Cortex of kidney (tissue), 1 donor: ENCODE measurements at regions not wholly inside any gene's neighbourhood (a gene's known extent, or its start where the extent isn't known, plus 50 kb on each side); places are given as distances from the start of the nearest gene placed in this dataset.

Experiments
- DNase-seq: peaks from one replicate; lab custom pipeline; 2025; lab: John Stamatoyannopoulos, UW

DNA sequence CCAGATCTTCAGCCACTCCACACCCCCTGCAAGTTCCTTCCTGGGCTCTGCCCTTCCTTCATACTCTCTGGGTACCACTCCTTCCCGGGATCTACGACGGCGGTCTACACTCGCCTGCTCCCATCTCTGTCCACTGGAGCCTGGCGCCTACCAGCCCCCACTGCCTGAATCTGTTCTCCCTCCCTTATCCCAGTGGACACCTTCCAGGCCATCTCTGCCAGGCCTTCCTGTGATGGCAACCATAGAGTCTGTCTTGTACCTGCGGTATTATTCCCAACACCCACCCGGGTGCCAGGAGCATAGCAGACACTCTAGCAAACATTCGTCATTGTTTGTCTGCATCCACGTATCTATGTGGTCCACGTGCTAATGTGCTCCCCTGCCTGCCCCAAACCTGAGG lies 140.9 kb downstream of the ZFP36L2 start:
- no peak for DNase-seq

DNA sequence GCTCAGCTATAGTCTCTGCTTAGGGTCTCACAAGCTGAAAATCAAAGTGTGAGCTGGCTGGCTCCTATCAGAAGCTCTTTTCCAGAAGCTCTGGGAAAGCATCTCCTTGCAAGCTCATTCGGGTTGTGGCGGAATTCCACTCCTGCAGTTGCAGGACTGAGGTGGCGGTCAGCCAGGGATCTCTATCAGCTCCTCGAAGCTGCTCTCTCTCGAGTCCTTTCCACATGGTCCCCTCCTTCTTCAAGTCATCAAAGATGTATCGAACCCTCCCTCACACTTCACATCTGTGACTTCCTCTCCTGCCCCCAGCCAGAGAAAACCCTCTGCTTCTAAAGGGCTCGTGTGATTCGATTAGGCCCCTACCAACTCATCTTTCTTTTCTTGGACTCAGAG lies 141.7 kb downstream of the ZFP36L2 start:
- DNase-seq = no peak

DNA sequence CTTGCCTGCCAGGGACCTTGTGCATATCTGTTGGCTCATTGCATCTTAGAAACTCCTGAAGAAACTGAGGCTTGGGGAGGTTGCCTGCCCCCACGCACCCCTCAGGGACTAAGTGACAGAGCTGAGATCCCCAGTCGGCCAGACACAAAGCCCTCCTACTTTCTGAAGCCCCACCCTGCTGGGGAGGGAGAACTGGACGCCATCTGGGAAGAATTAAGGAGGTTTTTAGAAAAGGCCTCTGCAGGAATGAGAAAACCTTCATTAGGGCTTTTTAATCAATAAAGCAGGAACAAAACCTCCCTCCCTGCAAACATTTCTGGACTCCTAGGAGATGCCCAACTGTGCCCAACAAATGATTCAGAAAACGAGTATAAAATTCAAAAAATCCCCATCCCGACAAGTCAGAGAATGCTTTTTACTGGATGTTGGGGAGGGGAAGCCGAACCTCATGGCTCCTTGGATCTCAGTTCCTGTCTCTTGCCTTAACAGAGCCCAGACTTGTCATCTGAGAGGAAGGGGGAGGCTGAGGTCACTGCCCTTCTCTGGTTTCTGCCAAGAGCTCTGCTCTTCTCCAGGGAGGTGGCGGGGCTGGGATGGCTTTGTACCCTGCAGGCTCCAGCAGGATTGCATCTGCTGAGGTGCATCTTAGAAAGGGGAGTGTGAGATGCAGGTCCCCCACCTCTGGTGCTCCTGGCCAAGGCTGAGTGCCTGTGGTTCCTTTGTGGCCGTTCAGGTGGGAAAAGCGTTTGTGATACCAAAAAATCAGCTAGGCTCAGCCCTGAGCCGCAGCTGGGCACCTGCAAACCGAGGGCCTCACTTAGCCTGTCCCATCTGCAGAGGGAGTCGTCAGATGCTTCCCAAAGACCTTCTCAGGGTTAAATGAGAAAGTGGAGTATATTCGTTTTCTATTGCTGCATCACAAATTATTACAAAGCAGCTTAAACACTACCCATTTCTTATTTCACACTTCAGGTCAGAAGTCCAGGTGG lies 142.4 kb downstream of the ZFP36L2 start:
- DNase-seq = no peak

DNA sequence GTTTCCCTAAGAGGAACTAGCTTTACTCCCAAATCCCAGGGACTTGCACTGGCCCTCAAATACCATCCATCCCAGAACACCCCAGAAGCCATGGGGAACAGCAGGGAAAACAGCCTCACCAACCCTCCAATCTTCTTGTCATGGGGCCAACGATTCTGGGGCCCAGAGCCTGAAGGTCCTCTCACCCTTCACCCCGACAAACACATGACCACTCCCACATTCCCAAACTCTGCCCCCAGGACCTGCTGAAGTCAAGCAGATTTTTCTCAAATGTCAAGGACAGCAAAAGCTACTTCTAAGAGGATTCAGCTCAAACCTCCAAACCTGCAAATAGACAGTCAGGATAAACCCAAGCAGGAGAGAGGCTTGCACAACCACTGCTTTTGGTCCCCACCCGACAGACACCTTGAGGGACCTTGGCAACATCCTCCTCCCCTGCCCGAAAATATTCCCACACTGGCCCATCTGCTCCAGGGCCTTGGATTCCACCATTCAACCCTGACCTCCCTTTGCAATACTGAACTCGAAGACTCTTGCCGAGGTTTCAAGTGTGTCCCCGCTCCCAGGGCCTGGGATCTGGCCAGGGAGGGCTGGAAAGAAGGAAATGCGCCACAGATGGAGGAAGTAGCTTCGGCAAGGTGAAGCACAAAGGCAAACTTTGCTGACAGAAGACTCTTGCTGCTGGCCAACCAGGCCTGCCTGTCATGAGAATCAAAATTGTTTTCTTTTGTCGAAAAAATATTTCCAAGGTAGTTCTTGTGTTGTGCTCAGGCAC lies 143.3 kb downstream of the ZFP36L2 start:
- no peak for DNase-seq

DNA sequence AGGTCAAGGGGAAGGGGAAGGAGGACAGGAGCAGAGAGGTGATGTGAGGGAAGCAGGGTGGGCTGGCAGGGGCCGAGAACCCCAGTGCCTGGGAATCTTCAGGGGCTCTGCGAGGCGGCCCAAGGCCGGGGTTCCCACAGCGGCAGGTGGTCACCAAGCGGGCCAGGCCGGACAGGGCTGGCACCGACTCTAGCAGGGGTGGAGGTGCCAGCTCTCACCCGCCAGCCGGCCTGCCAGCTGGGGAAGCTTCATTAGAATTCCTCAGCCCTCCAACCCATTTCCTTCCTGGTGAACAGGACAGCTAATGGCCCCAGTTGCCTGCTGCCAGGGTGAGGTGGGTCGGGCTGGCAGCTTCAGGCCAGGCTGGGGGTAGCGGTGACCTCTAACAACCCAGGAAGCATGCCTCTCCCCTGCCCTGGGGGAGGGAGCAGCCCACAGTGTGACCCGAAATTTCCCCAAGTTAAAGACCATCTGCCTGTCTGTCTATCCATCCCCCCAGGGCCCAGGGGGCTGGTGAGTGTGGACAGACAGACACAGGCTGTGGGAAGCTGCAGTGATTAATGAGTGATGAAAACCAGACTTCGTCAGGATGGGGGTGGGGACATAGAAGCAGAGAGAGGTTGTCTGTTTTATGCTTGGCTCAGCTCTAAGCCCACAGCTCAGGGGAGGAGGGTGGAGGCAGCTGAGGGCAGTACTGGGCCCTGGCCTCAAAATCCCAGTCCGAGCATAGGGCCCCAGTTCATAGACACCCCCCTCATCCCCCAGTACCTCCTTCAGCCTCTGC lies 144.1 kb downstream of the ZFP36L2 start:
- no peak for DNase-seq

DNA sequence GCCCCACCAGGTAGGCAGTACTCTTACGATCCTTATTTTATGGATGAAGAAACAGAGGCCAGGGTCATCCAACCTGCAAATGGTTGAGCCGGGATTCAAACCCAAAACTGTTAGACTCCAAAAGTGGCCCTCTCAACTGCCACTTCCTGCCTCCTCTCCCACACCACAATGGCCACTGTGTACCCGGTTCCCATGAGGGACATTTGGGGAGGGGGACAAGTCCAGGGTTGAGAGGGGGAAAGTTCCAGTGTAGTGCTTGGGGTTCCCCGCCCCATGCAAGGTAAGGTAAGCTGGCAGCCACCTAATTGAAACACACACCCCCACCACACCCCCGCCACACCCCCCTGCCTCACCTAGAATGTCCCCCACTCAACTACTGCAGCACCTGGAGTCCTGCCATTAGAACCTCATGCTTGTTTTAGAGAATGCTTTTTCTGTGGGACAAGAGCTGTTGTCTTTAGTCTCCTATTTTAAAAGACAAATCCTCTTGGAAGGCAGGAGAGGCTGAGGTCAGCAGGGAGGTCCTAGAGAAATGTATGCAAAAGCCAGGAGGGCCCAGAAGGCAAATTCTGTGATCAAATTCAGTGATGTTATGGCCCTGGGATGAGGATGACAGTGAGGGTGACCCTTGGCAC lies 145.2 kb downstream of the ZFP36L2 start:
- DNase-seq = no peak

DNA sequence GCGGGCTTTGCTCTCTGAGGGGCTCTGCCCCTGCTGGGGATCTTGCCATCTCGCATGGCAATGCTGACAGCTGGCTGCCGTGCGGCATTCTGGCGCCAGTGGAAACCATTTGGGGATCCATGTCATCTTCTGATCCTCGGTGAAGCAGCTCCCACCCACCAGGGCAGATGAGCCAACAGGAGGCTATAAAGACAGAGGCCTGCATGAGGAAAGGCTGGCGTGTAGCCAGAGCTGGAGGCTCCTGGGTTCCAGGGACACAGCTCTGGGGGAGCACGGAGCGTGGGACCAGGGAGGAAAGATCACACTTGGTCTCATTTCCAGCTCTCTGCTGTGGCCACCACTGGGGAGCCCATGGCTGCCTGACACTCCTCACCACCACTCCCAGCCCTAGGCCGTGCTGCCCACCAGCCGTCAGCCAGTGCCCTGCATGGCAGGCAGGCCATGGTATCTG lies 145.8 kb downstream of the ZFP36L2 start:
- no peak for DNase-seq

DNA sequence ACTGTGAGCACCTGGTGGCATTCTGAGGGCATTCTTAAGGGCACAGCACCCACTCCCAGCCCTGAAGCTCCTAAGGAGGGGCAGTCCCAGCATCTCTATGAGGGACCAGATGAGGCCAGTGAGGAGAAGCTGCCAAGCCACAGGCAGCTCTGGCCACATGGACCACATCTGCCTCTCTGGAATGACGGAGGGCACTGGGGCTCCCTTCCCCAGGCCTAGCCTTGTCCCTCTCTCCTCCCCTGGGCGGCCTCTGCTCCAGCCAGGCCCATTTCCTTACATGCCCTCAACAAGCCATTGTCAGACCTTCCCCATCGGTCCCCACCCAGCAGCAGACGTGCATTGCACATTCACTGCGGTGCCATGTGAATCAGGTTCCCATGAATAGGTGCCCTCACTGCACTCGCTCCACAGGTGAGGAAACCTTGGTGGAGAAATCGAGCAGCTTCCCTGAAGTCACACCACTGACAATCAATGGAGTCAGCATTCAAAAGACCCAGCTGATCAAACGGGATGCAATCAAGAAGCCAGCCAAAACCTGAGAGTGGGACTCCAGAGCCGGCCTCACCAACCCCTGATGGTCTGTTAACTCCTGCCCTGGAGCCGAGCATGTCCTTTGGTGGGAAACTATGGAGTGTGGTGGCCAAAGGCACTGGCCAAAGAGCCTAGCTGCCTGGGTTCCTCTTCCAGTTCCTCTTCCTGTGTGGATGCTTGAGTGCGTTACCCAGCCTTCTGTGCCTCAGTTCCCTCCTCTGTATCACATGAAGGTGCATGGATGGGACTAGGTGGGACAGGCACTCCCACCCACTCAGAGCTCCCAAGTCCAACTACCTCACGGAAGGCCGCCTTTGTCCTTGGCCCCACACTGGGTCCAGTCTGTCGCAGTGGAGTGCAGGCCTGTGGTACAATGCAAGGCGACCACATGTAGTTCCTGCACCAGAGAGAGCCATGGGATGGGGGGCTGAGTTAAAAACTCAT lies 147.3 kb downstream of the ZFP36L2 start:
- no peak for DNase-seq

DNA sequence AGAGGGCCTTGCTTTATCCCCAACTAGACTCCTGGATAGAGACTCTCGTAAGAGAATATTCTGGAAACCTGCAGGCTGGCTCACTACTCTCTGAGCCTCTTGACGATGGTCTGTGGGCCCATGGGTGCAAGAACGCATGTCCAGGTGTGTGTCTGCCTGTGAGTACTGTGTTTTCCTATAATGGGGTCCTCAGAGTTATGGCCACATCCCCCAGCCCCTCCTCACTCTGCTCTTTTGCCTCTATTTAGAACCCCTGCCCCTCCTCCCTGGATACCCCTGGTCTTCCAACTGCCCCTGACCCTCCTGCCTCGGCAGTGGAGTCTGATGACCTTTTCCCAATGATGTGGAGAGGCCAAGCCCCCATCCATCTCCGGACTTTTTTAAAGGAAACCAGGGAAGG lies 148.1 kb downstream of the ZFP36L2 start:
- no peak for DNase-seq

DNA sequence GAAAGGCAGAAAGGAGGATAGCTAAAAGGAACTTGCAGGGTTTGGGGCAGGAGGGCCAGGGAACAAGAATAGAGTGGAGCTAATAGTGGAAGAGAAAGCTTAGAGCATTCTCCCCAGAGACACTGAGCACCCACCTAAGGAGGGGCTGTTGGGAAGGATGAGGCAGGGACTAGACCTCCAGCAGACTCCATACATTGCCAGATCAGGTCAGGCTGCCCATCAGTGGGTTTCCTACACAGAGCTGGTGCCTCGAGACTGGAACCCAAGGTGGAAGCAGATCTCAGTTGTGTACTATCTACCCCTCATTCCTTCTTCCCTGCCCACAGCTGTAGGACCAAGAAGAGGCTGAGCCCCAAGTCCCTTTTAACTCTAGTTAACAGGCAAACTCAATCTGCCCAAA lies 148.5 kb downstream of the ZFP36L2 start:
- no peak for DNase-seq

DNA sequence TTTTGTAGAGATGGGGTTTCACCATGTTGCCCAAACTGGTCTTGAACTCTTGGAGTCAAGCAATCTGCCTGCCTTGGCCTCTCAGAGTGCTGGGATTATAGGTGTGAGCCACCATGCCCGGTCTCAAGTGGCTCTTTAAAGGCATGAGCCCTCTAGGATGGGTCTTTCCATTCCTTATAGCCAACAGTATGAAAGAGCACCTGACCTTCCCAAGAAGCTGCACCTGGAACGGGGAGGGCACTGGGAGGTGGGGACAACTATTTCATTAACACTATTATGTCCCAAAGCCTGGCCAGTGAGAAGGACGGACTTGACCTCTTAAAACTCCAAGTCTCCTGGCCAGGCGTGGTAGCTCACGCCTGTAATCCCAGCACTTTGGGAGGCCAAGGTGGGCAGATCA lies 149.7 kb downstream of the ZFP36L2 start:
- no peak for DNase-seq

DNA sequence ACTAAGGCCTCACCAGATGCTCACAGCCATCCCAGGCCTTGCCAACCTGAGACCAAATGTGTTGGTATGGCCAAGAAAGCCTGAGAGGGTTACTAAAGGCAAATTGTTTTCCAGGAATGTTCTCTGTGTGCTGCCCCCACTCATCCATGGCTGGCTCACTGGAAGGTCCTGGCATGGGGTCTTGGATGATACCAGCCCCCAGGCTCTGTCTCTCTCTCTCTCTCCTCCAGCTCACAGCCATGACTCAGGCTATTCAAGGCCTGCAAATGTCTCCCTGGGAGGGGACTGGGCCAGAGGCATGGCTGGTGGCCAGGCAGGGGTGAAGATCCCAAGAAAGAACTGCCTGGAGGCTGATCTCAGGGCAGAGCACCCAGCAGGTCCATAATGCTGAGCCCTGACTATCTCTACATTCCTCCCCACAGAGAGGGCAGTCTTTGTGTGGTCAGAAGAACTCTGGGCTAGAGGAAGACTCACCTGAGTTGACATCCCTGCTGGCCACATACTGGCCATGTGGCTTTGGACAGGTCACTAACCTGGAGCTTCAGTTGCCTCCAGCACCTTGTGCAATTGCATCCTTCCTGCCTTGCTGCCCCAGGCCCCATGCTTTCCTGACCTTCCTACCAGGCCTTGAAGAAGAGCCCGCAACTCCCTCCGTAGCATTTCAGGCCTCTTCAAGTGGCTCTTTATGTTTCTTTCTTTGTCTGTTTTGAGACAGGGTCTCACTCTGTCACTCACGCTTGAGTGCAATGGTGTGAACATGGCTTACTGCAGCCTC lies 150.4 kb downstream of the ZFP36L2 start:
- DNase-seq = no peak

DNA sequence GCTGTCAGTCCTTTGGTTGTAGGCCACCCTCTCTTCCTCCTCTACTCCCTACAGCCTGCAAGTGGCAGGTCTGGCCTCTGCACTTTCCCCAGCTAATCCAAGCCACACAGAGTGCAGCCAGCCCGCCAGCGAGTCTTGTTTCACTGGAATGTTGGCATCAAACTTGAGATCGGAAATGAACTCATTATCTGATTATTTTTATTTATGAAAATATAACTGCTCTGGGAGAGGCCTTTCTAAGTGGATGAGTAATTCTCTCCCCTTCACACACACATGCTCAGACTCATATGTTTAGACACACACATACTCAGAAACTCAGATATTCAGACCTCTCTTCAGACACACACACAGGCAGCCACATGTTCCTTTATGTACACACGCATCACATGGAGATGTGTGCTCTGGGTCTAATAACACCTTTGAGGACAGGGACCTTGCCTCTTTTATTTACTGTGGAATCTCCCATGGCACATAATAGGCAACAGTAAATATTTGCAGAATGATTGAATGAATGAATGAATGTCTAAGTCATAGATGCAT lies 151.3 kb downstream of the ZFP36L2 start:
- DNase-seq = no peak

DNA sequence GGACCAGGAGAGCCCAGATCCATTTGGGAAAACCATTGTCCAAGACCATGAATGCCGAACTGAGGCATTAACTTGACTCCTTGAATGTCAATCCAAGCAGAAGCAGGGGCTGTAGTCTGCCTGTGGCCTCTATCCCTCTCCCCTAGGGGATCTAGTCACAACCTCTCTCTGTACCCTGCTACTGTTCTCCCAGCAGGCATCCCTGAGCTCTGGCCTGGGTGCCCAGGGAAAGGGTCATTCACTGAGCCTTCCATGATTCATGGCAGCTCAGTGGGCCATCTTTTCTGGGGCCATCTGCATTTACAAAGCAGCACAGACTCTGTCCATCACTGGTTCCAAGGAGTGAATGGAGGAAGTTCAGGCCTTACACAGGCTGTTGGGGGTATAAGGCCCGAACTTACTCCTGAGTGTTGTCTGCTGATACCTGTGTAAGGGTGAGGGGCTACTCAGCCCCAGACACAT lies 151.8 kb downstream of the ZFP36L2 start:
- DNase-seq = no peak

DNA sequence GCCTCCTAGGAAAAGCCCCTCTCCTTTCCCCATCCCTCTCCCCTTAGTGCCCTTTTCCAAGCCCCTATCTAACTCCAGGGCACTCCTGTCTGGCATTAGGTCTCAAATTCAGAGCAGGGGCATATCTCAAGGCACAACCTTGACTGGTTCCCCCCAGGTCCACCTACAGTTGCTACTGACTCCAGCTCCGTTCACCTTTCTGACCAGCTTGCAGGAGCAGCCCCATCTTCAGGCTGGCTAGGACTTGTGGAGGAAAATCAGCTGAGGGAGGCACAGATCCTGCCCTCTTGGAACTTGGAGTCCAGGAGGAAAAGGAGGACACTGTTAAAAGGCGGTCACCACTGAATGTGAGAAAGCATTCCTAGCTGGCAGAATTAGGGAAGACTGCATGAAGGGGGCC lies 152.4 kb downstream of the ZFP36L2 start:
- no peak for DNase-seq

DNA sequence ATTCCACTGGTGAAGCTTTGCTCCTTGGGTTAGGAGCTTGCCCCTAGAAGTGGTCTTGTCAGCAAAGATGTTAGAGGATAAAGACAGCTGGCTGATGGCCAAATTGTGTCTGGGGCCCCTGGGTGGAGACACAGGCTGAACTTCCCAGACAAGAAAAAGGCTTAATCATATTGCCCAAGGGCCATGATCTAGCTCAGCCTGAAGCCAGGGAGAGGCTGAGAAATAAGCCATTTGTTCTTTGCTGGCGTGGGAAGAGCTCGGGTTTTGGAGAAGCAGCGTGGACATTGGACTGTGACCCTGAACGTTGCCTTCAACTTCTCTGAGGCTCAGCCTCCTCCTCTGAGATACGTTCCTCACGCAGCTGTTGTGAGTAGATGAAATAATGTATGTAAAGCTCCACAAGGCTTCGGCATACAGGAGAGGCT lies 153.0 kb downstream of the ZFP36L2 start:
- no peak for DNase-seq

DNA sequence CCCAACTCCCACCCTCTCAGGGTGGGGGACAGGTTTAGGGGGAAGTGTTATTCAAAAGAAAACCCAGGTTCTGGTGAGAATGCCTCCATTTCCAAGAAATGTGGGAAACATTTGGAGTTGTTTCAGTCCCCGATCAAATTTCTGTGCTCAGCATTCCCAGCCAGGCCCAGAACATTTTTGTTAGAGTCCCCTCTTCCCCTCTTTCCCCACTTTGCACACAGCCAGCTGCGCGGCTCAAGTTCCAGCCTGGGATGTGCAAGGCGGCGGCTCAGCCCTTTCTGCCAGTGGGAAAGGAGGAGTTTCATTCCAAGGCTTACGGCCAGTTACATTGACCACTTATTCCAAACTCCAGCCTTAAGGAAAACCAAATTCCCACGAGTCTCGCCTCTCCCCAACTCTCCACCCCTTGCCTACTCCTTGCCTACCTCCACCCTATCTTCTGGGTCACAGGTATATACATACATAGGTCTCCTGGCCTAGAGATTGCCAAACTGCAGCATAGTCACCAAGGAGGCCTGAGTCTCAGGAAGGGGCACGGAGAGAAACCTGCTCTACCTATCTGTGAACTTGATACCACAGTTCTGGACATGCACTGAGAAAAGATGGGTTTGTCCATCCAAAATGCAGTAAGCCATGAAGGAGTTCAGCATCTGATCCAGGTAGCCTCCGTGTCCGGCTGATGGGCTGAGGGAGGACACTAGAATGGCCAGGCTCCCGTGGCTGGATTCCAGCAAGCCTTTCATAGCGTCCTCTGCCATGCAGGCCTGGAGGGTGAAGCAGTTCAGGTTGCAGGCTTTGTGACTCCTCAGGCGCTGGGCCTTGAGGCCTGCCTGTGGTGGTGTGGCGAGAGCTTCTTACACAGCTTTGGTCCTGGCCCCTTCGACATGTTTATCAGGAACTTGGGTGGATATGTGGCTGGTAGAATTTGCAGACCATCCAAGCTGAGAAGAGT lies 154.5 kb downstream of the ZFP36L2 start:
- DNase-seq = no peak
